ENCODE measurements at regions not wholly inside any gene's neighbourhood (a gene's known extent, or its start where the extent isn't known, plus 50 kb on each side); places are given as distances from the start of the nearest gene placed in this dataset.

DNA sequence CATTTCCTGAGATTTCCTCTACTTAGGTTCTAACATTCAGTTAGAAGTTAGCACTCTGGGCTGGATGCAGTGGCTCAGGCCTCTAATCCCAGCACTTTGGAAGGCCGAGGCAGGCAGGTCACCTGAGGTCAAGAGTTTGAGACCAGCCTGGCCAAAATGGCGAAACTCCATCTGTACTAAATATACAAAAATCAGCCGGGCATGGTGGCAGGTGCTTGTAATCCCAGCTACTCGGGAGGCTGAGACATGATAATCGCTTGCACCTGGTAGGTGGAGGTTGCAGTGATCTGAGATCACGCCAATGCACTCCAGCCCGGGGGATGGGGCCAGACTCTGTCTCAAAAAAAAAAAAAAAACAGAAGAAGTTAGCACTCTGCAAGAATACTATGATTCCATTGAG is 1430.9 kb downstream of the CDH11 start:
- TF ChIP-seq, protein P1, sequence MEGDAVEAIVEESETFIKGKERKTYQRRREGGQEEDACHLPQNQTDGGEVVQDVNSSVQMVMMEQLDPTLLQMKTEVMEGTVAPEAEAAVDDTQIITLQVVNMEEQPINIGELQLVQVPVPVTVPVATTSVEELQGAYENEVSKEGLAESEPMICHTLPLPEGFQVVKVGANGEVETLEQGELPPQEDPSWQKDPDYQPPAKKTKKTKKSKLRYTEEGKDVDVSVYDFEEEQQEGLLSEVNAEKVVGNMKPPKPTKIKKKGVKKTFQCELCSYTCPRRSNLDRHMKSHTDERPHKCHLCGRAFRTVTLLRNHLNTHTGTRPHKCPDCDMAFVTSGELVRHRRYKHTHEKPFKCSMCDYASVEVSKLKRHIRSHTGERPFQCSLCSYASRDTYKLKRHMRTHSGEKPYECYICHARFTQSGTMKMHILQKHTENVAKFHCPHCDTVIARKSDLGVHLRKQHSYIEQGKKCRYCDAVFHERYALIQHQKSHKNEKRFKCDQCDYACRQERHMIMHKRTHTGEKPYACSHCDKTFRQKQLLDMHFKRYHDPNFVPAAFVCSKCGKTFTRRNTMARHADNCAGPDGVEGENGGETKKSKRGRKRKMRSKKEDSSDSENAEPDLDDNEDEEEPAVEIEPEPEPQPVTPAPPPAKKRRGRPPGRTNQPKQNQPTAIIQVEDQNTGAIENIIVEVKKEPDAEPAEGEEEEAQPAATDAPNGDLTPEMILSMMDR (conservative IDR thresholded peaks at IDR 0.05), result no peak
- no peak overlapping the region for H2BK15ac ChIP-seq (ENCODE audit: low read depth, low read length)
- H3K23me2 ChIP-seq (ENCODE audit: insufficient read length, low read depth, low read length, poor library complexity, severe bottlenecking), result no peaks in the 10 kb centered on the region
- H2BK20ac ChIP-seq (ENCODE audit: low read depth, low read length, poor library complexity, severe bottlenecking), result no peak overlapping the region
- no peaks in the 10 kb centered on the region for H4K20me1 ChIP-seq (ENCODE audit: control insufficient read depth, insufficient read depth, insufficient read length)
- no peaks in the 10 kb centered on the region for H3K4me1 ChIP-seq (ENCODE audit: insufficient read depth, low read length)
- Mint-ChIP-seq H3K27ac (no peak overlapping the region), H3K27me3 (ENCODE audit: low read depth) (no peaks in the 10 kb centered on the region), H3K4me1 (peaks cover 0 to 4% of the 10 kb centered on the region in 2 experiments; a peak in 1 of 4 replicates), H3K9me3 (no peaks in the 10 kb centered on the region), H3K36me3 (ENCODE audit: insufficient read depth in 1 of 3, low read depth in 3 of 3) (peaks cover 0 to 8% (median 0%) of the 10 kb centered on the region in 3 experiments; a peak in 3 of 7 replicates), H3K4me3 (no peak overlapping the region)
- no peak overlapping the region for H2BK12ac ChIP-seq (ENCODE audit: insufficient read length, low read depth, low read length)
- no peak overlapping the region for H3K23ac ChIP-seq (ENCODE audit: insufficient read length, low read depth, low read length)
- H2BK5ac ChIP-seq (ENCODE audit: insufficient read length, low read length), result no peak overlapping the region
- H3K79me2 ChIP-seq (ENCODE audit: insufficient read depth, low read length), result no peaks in the 10 kb centered on the region
- H3K18ac ChIP-seq (ENCODE audit: insufficient read length, low read depth, low read length), result no peak overlapping the region
- H3K14ac ChIP-seq (ENCODE audit: insufficient read depth, low read length), result no peak overlapping the region
- H3K56ac ChIP-seq (ENCODE audit: insufficient read length, low read depth, low read length), result no peak overlapping the region
- no peak overlapping the region for H2AFZ ChIP-seq (ENCODE audit: low read length)
- H3T11ph ChIP-seq (ENCODE audit: low read length), result no peak overlapping the region
- H4K5ac ChIP-seq (ENCODE audit: insufficient read length, low read depth, low read length), result no peak overlapping the region
- no peak overlapping the region for H4K91ac ChIP-seq (ENCODE audit: insufficient read length, low read depth, low read length)
- H3K4ac ChIP-seq (ENCODE audit: low read depth, low read length), result no peak overlapping the region
- H3K9ac ChIP-seq (ENCODE audit: extremely low read depth, insufficient read length, low read length), result no peak overlapping the region
- no peaks in the 10 kb centered on the region for H3K79me1 ChIP-seq (ENCODE audit: insufficient read depth, low read depth, low read length, poor library complexity, severe bottlenecking)
- H3K9me3 ChIP-seq (ENCODE audit: control insufficient read depth, low read depth, low read length), result no peaks in the 10 kb centered on the region
- no peak overlapping the region for H4K8ac ChIP-seq (replicated peaks; ENCODE audit: insufficient read length, low read depth, low read length)
- WGBS (ENCODE audit: extremely low coverage, insufficient read length, low lambda C conversion rate), result no CpG with 5 or more reads among the region's 7 CpGs
- no peak overlapping the region for H3K27ac ChIP-seq (ENCODE audit: insufficient read length, low read depth, low read length)
- H2AK5ac ChIP-seq (ENCODE audit: insufficient read length, low read length), result no peak overlapping the region
- no peaks in the 10 kb centered on the region for H3K27me3 ChIP-seq (ENCODE audit: insufficient read depth, low read length)
- no peak for DNase-seq
- H2BK120ac ChIP-seq (ENCODE audit: low read depth, low read length, poor library complexity, severe bottlenecking), result no peak overlapping the region
- no peak overlapping the region for H3K4me2 ChIP-seq (ENCODE audit: insufficient read depth, insufficient read length, low read length)

Data from H9 (cell line).